ENCODE measurements at regions not wholly inside any gene's neighbourhood (a gene's known extent, or its start where the extent isn't known, plus 50 kb on each side); places are given as distances from the start of the nearest gene placed in this dataset.
A peak's percentile ranks its signal among the peaks of the same experiment; 100 is the strongest.
"Not testable (repeated sequence)": the region's sequence is repeated elsewhere in the genome, so short reads cannot be mapped to it uniquely, and the experiment has no call there.

GRCh38 chr11:69947059-69947792 is 128.0 kb upstream of the FGF3 start:
- no peak overlapping the region for H3K4me3 ChIP-seq (ENCODE audit: low read length)
- H3K9me3 ChIP-seq (ENCODE audit: control insufficient read depth, low read length), result no peaks in the 10 kb centered on the region
- peaks cover 2% of the 10 kb centered on the region for H3K27me3 ChIP-seq (ENCODE audit: control insufficient read depth, insufficient read depth, low read length)
- no peaks in the 10 kb centered on the region for H3K36me3 ChIP-seq (ENCODE audit: control insufficient read depth, insufficient read depth, low read length)
- peaks cover 61% of the 10 kb centered on the region for H3K4me1 ChIP-seq (ENCODE audit: control insufficient read depth, insufficient read depth, low read length)
- peak overlapping the region; percentile 14 for H3K9ac ChIP-seq (ENCODE audit: low read length)

GRCh38 chr11:69947793-69948255 is 128.6 kb upstream of the FGF3 start:
- peaks cover 55% of the 10 kb centered on the region for H3K4me1 ChIP-seq (ENCODE audit: control insufficient read depth, insufficient read depth, low read length)
- no peak overlapping the region for H3K4me3 ChIP-seq (ENCODE audit: low read length)
- peaks cover 2% of the 10 kb centered on the region for H3K27me3 ChIP-seq (ENCODE audit: control insufficient read depth, insufficient read depth, low read length)
- H3K36me3 ChIP-seq (ENCODE audit: control insufficient read depth, insufficient read depth, low read length), result no peaks in the 10 kb centered on the region
- no peaks in the 10 kb centered on the region for H3K9me3 ChIP-seq (ENCODE audit: control insufficient read depth, low read length)
- peak overlapping the region; percentile 14 for H3K9ac ChIP-seq (ENCODE audit: low read length)

GRCh38 chr11:69948256-69949141 is 129.3 kb upstream of the FGF3 start:
- Histone ChIP-seq H3K9ac (ENCODE audit: low read length) (peak overlapping the region; percentile 14), H3K4me1 (ENCODE audit: control insufficient read depth, insufficient read depth, low read length) (peaks cover 48% of the 10 kb centered on the region), H3K27me3 (ENCODE audit: control insufficient read depth, insufficient read depth, low read length) (peaks cover 2% of the 10 kb centered on the region), H3K36me3 (ENCODE audit: control insufficient read depth, insufficient read depth, low read length) (no peaks in the 10 kb centered on the region), H3K9me3 (ENCODE audit: control insufficient read depth, low read length) (no peaks in the 10 kb centered on the region), H3K4me3 (ENCODE audit: low read length) (no peak overlapping the region)

- peak overlapping the region; percentile 20 for H3K9ac ChIP-seq (ENCODE audit: low read length)
- H3K9me3 ChIP-seq (ENCODE audit: control insufficient read depth, low read length), result no peaks in the 10 kb centered on the region
- no peaks in the 10 kb centered on the region for H3K36me3 ChIP-seq (ENCODE audit: control insufficient read depth, insufficient read depth, low read length)
- peaks cover 40% of the 10 kb centered on the region for H3K4me1 ChIP-seq (ENCODE audit: control insufficient read depth, insufficient read depth, low read length)
- H3K27me3 ChIP-seq (ENCODE audit: control insufficient read depth, insufficient read depth, low read length), result peaks cover 2% of the 10 kb centered on the region
- H3K4me3 ChIP-seq (ENCODE audit: low read length), result no peak overlapping the region
These were observed 128.8 kb upstream of the ANO1 start for GRCh38 chr11:69949327-69949726.

DNA sequence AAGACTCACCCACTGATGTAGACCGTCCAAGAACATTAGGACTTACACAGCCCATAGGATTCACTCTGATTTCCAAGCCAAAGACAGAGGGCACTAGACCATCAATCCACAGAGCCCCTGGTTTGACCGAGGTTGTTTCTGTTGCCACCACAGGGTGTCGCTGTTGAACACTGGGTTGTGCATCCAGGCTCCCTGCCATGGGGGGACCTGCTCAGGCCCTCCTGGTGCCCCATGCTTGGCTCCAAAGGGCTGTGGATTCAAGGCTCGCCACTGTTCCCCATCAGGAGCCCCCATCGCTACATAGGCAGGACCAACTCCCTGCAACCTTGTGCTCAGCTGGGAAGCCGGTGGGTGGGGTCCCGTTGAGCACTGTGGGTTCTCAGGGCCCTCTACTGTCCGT is 128.0 kb upstream of the ANO1 start:
- Histone ChIP-seq H3K9me3 (ENCODE audit: control insufficient read depth, low read length) (no peaks in the 10 kb centered on the region), H3K4me1 (ENCODE audit: control insufficient read depth, insufficient read depth, low read length) (peaks cover 39% of the 10 kb centered on the region), H3K27me3 (ENCODE audit: control insufficient read depth, insufficient read depth, low read length) (peaks cover 2% of the 10 kb centered on the region), H3K9ac (ENCODE audit: low read length) (no peak overlapping the region), H3K36me3 (ENCODE audit: control insufficient read depth, insufficient read depth, low read length) (no peaks in the 10 kb centered on the region), H3K4me3 (ENCODE audit: low read length) (no peak overlapping the region)

DNA sequence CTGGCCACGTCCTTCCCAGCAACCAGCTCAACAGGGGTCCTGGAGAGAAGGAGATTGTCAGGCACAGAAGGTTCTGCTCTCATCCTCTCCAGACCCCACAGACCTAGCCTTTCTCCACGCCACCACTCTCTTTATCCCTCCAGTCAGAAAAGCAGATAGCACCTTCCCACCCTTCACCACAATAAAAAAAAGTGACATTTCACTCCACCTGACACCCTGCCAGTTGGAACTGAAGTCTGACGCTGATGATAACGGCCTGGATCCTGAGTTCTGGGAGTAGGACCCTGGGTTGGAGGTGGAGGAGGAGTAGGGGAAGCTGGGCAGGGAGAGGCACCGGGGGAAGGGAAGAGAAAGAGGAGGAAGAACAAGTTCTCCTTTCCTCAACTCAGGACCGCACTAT is 127.5 kb upstream of the ANO1 start:
- no peak overlapping the region for H3K4me3 ChIP-seq (ENCODE audit: low read length)
- peaks cover 39% of the 10 kb centered on the region for H3K4me1 ChIP-seq (ENCODE audit: control insufficient read depth, insufficient read depth, low read length)
- H3K9me3 ChIP-seq (ENCODE audit: control insufficient read depth, low read length), result no peaks in the 10 kb centered on the region
- H3K36me3 ChIP-seq (ENCODE audit: control insufficient read depth, insufficient read depth, low read length), result no peaks in the 10 kb centered on the region
- peaks cover 2% of the 10 kb centered on the region for H3K27me3 ChIP-seq (ENCODE audit: control insufficient read depth, insufficient read depth, low read length)
- H3K9ac ChIP-seq (ENCODE audit: low read length), result no peak overlapping the region

DNA sequence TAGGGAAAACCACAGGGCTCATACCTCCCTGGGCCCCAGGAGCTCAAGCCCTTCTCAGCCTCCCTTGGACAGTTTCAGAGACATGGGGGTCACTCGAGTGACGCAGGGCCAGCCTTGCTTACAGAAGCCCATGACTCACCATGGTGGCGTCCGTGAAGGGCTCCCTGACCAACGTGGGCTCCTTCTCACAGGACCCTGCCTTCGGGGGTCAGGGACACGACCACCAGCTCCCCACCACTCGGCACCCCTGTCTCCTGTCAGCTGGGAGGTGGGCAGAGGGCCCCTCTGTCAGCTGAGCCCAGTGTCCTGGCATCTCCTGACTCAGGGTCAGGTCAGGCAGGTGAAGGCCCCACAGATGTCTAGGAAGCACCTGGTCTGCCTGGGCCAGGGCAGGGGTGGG is 126.3 kb upstream of the ANO1 start:
- H3K27me3 ChIP-seq (ENCODE audit: control insufficient read depth, insufficient read depth, low read length), result peaks cover 2% of the 10 kb centered on the region
- no peaks in the 10 kb centered on the region for H3K36me3 ChIP-seq (ENCODE audit: control insufficient read depth, insufficient read depth, low read length)
- no peak overlapping the region for H3K9ac ChIP-seq (ENCODE audit: low read length)
- H3K4me1 ChIP-seq (ENCODE audit: control insufficient read depth, insufficient read depth, low read length), result peaks cover 39% of the 10 kb centered on the region
- H3K9me3 ChIP-seq (ENCODE audit: control insufficient read depth, low read length), result no peaks in the 10 kb centered on the region
- H3K4me3 ChIP-seq (ENCODE audit: low read length), result no peak overlapping the region

- not testable (repeated sequence) for H3K36me3 ChIP-seq (ENCODE audit: control insufficient read depth, insufficient read depth, low read length); H3K9ac ChIP-seq (ENCODE audit: low read length); H3K27me3 ChIP-seq (ENCODE audit: control insufficient read depth, insufficient read depth, low read length); H3K4me3 ChIP-seq (ENCODE audit: low read length); H3K9me3 ChIP-seq (ENCODE audit: control insufficient read depth, low read length)
- H3K4me1 ChIP-seq (ENCODE audit: control insufficient read depth, insufficient read depth, low read length), result peaks cover 39% of the 10 kb centered on the region
These were observed 125.7 kb upstream of the ANO1 start for GRCh38 chr11:69952229-69952975.

- Histone ChIP-seq H3K36me3 (ENCODE audit: control insufficient read depth, insufficient read depth, low read length) (no peaks in the 10 kb centered on the region), H3K9me3 (ENCODE audit: control insufficient read depth, low read length) (no peaks in the 10 kb centered on the region), H3K27me3 (ENCODE audit: control insufficient read depth, insufficient read depth, low read length) (peaks cover 2% of the 10 kb centered on the region), H3K4me3 (ENCODE audit: low read length) (no peak overlapping the region), H3K4me1 (ENCODE audit: control insufficient read depth, insufficient read depth, low read length) (peaks cover 29% of the 10 kb centered on the region), H3K9ac (ENCODE audit: low read length) (no peak overlapping the region)
These were observed 124.8 kb upstream of the ANO1 start for GRCh38 chr11:69953356-69953755.

DNA sequence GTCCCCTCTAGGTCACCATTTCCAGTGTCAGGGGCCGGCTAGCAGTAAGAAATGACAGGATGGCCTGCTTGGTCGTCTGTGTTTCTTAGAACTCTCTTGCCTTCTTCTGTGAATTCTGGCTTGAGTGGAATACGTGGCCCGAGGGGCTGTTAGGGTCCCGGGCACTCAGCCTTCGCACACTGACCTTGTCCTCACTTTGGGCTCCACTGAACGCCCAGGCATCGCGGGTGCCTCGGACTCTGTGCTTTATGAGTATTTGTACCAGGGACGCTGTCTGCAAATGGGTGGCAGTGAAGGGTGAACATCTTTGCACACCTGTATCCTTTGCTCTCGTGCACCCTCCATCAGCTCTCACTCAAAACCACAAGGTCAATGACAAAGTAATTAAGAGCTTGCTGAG is 123.4 kb upstream of the ANO1 start:
- Histone ChIP-seq H3K9me3 (ENCODE audit: control insufficient read depth, low read length) (no peaks in the 10 kb centered on the region), H3K9ac (ENCODE audit: low read length) (no peak overlapping the region), H3K4me1 (ENCODE audit: control insufficient read depth, insufficient read depth, low read length) (peaks cover 15% of the 10 kb centered on the region), H3K27me3 (ENCODE audit: control insufficient read depth, insufficient read depth, low read length) (peaks cover 2% of the 10 kb centered on the region), H3K4me3 (ENCODE audit: low read length) (no peak overlapping the region), H3K36me3 (ENCODE audit: control insufficient read depth, insufficient read depth, low read length) (no peaks in the 10 kb centered on the region)

- no peaks in the 10 kb centered on the region for H3K9me3 ChIP-seq (ENCODE audit: control insufficient read depth, low read length)
- no peak overlapping the region for H3K4me3 ChIP-seq (ENCODE audit: low read length)
- peaks cover 2% of the 10 kb centered on the region for H3K27me3 ChIP-seq (ENCODE audit: control insufficient read depth, insufficient read depth, low read length)
- H3K4me1 ChIP-seq (ENCODE audit: control insufficient read depth, insufficient read depth, low read length), result peaks cover under 1% of the 10 kb centered on the region
- H3K9ac ChIP-seq (ENCODE audit: low read length), result no peak overlapping the region
- no peaks in the 10 kb centered on the region for H3K36me3 ChIP-seq (ENCODE audit: control insufficient read depth, insufficient read depth, low read length)
These were observed 121.4 kb upstream of the ANO1 start for GRCh38 chr11:69956669-69957190.
